SHP77 (cell line): ENCODE measurements at regions not wholly inside any gene's neighbourhood (a gene's known extent, or its start where the extent isn't known, plus 50 kb on each side); places are given as distances from the start of the nearest gene placed in this dataset.
"Not testable (repeated sequence)": the region's sequence is repeated elsewhere in the genome, so short reads cannot be mapped to it uniquely, and the experiment has no call there.

Experiments
- DNase-seq, 2 experiments: peaks; one replicate each; lab custom pipeline; 2025; lab: John Stamatoyannopoulos, UW

- DNase-seq: no peak
Observed at GRCh38 chrX:25143596-25143995, 127.8 kb upstream of the ARX start.

GRCh38 chrX:25141684-25142083 lies 125.9 kb upstream of the ARX start:
- no peak for DNase-seq

GRCh38 chrX:25131055-25131454 lies 115.3 kb upstream of the ARX start:
- no peak for DNase-seq

- DNase-seq: no peak
Observed at GRCh38 chrX:25130619-25131018, 114.9 kb upstream of the ARX start.

DNA sequence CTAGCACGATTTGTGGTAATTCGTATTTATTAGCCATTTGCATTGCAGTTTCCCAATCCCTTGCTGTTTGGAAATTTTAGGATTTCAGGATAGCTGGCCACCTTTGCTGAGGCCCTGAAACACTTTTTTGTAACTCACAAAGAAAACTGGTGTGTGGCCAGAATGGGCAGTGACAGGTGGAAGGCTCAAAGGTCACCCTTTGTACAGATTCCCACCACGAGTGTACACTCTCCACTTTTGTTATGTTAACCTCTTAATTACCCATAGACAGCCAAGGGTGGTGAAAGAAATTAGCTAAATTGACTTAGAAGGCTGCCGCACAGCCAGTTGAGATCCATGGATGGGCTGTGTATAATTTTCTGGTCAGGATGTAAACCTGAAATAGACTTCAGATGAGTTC lies 109.7 kb upstream of the ARX start:
- no peak for DNase-seq

DNA sequence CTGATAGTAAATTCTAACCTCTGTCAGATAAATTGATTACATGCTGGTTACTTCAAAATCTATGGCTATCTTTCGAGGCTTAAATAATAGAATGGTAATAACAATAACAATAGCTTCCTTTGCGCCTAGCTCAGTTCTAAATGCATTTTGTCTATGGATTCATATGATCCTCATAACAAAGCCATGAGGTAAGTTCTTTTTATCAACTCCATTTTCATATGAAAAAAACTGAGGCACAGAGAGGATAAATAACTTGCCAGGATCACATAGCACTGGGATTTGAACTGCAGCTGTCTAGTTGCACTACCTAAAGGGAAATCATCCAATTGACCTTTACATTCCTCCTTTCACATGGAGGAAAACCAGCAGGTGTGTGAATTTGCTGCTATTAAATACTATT lies 108.6 kb upstream of the ARX start:
- no peak for DNase-seq

- DNase-seq: no peak
Observed at GRCh38 chrX:25112156-25112555, 96.4 kb upstream of the ARX start.

GRCh38 chrX:25108481-25108880 lies 92.7 kb upstream of the ARX start:
- DNase-seq: no peak

DNA sequence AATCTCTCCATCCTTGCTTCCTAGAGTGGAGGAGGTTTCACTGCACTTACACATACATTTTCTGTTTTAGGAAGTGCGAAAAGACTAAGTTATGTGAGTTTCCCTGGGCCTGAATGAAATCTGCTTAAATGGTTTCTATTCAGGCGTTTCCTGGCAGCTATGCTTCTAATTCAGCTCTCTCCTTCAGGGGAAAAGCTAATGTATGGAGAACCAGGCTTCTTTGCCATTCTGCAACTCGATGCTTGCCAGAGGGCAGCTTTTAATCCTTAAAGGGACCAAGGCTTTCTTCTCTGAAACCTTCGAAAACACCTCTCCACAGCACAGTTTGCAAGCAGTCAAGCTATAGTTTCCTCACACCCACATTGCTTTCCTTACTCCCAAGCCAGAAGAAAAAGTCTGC lies 89.5 kb upstream of the ARX start:
- DNase-seq: no peak

DNA sequence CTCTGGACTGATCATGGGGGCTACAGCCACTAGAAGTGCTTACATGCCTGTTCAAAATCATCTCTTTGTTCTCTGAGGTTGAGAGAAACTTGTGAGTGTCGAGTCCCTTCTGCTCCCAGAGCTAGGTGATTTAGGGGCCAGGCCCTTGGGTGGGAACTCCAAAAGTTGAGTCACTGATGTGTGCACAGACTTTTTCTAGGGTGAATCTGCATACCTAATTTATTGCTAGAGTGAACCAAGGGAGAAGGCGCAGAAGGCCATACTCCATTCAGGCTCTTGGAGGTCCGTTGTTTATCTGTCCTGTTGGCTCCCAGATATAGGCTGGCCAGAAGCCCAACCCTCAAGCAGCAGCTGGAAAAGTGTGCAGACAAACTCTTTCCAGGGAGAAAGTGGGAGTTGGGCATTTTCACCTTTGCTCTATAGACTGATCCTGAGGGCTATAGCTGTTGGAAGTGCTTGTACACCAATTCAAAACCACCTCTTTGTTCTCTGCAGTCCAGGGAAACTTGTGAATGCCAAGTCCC lies 80.8 kb upstream of the ARX start:
- DNase-seq: no peak

GRCh38 chrX:25091152-25091551 lies 75.4 kb upstream of the ARX start:
- DNase-seq: not testable (repeated sequence)

GRCh38 chrX:25084446-25084845 lies 68.7 kb upstream of the ARX start:
- DNase-seq: no peak

DNA sequence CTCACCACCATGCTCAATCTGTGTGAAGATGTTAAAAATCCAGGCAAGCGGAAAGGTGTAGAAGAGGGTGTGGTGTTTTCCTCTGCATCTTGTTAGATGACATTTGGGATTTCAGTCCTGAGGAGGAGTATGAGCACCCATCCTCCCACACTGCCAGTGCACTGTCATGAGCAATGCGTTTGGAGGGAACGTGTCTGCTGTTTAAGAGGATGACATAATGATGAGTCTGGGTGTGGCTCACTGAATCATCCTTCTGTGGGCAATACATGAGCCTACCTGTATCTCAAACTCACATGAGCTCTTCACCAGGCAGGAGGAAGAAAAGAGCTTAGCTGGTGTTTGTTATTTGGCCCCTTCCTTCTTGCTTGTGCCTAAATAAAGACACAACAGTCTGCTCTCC lies 67.9 kb upstream of the ARX start:
- no peak for DNase-seq

DNA sequence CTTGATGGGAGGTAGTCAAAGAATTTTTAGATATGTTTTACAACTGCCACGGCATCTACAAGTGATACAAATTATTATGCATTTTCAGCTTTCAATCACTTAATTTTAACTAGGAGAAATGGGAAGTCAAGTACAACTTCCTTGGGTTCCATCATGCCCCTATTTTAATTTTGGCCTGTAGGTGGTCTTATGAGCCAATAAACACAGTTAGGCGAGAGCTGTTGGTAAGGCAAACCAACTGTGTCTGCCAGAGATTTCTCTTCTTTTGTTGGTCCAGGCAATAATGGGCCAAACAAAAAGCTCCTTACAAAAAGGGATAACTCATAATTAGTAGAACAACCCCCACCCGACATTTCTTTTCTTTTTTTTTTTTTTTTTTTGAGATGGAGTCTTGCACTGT lies 63.3 kb upstream of the ARX start:
- DNase-seq: no peak

DNA sequence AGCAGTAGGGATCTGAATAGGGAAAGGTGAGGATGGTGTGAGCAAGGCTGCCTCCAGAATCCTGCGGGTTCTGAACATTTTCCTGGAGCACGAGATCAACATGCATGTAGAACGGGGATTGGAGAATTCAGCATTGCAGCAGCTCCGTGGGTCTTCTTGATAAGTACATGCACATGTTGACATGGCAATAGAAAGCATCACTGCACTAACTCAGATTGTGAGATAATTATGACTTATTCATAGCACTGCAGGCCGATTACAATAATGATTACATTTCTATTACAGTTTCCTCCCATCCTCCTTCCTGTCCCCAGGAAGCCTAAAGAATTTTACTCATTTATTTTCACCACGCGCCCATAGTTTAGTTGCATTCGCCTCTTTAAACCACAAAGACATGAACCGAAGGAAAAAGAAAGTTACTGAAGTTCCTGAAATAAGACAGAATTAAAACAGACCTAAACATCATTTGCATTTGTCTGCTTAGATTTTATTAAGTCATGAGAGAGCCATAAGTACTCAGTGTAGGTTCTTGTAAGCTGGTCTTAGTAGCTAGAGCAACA lies 61.3 kb upstream of the ARX start:
- DNase-seq: no peak

DNA sequence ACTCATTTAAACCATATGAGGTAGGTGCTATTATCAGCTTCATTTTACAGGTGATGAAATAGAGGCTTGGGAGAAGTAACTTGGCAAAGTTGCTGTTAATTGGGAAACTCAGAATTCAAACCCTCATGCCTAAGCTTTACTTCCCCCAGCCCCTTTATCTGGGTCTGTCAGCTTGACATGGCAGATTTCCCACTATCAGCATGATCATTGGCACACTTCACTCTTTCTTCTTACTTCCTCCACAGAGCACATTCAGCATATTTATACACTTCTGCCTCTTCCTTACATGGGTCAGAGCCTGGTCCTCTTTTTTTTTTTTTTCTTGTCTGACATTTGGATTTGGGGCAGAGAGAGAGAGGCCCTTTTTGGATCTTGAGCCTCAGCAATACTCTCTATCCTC lies 56.5 kb upstream of the ARX start:
- DNase-seq: no peak

GRCh38 chrX:25070038-25070437 lies 54.3 kb upstream of the ARX start:
- no peak for DNase-seq

DNA sequence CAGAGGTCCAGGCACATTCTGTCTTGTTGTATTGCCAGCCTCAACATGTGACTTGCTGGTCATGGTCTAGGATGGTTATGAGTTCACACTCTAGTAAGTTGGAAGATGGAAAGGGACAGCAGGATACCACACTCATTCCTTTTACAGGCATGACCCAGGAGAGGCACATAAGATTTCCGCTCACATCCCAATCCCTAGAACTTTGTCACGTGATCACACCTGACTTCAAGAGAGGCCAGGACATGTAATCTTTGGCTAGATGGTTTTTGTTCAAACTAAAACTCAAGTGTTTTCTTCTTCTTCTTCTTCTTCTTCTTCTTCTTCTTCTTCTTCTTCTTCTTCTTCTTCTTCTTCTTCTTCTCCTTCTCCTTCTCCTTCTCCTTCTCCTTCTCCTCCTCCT lies 53.4 kb upstream of the ARX start:
- DNase-seq: no peak

GRCh38 chrX:25068340-25068739 lies 52.6 kb upstream of the ARX start:
- DNase-seq: no peak

DNA sequence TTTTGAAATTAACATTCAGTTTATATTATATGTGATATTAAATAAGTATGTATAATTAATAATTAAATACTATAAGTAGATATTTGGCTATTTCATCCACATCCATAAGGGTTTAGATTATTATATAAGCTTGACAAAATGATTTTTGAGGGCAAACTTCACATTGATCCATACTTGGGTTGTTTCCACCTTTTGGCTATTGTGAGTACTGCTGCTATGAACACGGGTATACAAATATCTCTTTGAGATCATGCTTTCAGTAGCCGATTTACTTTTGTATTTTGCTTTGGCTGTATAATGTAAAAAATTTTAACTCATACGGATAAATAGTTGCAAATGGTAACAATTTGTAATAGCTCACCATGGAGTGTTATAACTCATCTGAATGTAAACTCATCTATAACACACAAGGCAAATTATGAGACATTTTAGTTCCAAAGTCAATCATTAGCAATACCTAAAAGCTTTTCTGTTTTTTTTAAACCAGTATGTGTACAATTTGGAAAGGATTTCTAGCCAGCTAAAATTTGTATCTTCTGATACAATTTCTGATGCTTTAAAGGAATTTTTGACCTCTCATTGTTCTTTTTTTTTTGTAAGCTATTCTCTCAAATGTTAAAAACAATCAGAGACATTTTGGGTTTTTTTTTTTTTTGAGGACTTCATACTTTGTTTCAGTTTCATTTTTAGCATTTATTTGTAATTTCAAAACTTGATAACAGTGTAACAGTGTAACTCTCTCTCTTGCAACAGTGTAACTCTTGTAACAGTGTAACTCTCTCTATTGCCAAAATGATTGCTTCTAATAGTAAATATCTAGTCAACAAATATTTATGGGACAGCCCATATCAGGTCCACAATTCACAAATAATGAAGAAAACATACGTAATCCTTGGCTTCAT lies 51.8 kb upstream of the ARX start:
- no peak for DNase-seq

DNA sequence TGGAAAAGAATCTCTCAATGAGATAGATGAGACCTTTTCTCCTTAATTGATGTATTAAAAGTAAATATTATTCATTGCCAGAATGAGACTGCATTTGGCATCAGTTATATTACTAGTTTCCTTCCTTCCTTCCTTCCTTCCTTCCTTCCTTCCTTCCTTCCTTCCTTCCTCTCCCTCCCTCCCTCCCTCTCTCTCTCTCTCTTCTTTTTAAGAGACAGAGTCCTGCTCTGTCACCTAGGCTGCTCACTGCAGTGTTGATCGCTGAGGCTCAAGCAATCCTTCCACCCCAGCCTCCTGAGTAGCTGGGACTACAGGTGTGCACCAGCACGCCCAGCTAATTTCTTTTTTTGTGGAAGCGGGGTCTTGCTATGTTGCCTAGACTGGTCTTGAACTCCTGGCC lies 50.4 kb upstream of the ARX start:
- no peak for DNase-seq
